Liver (tissue), 3 donors: ENCODE measurements at regions not wholly inside any gene's neighbourhood (a gene's known extent, or its start where the extent isn't known, plus 50 kb on each side); places are given as distances from the start of the nearest gene placed in this dataset.

Experiments
- ATF3 ChIP-seq: IDR thresholded peaks from 2 replicates; pipeline ENCODE4 v1.6.1; 2016; ENCODE audit warnings: antibody characterized with exemption
- CTCF ChIP-seq: fragments of 150-350 bp; IDR thresholded peaks from 2 replicates; pipeline ENCODE4 v1.5.1; 2017; ENCODE audit warnings: improper control_type of control experiment, low read depth, low read length; ENCODE audit not compliant: missing input control
- EGR1 ChIP-seq, 2 donors: IDR thresholded peaks; 2 replicates each; pipeline ENCODE4 v1.6.1; 2016 to 2018; ENCODE audit warnings: antibody characterized with exemption in 2 of 2, low read depth in 2 of 2
- GABPA ChIP-seq, 2 donors: IDR thresholded peaks in 1 of 2; conservative IDR thresholded peaks in 1 of 2; 2 replicates each; pipeline ENCODE4 v1.6.1; 2016; ENCODE audit warnings: antibody characterized with exemption in 2 of 2, mild to moderate bottlenecking in 1 of 2, moderate library complexity in 1 of 2
- MAX ChIP-seq: IDR thresholded peaks from 2 replicates; pipeline ENCODE4 v1.6.1; 2016; ENCODE audit warnings: antibody characterized with exemption
- RAD21 ChIP-seq, 2 donors: IDR thresholded peaks; 2 replicates each; pipeline ENCODE4 v1.6.1; 2016; ENCODE audit warnings: antibody characterized with exemption in 2 of 2, mild to moderate bottlenecking in 2 of 2
- REST ChIP-seq: IDR thresholded peaks from 2 replicates; pipeline ENCODE4 v1.6.1; 2016; ENCODE audit warnings: antibody characterized with exemption, mild to moderate bottlenecking
- RXRA ChIP-seq, 2 donors: IDR thresholded peaks; 2 replicates each; pipeline ENCODE4 v1.6.1; 2017 to 2018; ENCODE audit warnings: antibody characterized with exemption in 2 of 2, mild to moderate bottlenecking in 1 of 2
- SP1 ChIP-seq: IDR thresholded peaks from 2 replicates; pipeline ENCODE4 v1.6.1; 2018; ENCODE audit warnings: antibody characterized with exemption, mild to moderate bottlenecking
- TAF1 ChIP-seq: conservative IDR thresholded peaks from 2 replicates; pipeline ENCODE4 v1.6.1; 2016; ENCODE audit warnings: antibody characterized with exemption, mild to moderate bottlenecking
- donor health status: healthy.
- donor health status: healthy.

GRCh38 chr5:91638010-91638409, 254.9 kb upstream of the ARRDC3 start:
- TF ChIP-seq CTCF: no peak
- TF ChIP-seq SP1: no peak
- no peak for TF ChIP-seq RAD21 (IDR thresholded peaks at IDR 0.05)
- no peak for TF ChIP-seq EGR1 (IDR thresholded peaks at IDR 0.05; ENCODE audit: low read depth in 2 of 2)
- no peak for TF ChIP-seq GABPA (IDR thresholded peaks at IDR 0.05 in 1 of 2, conservative IDR thresholded peaks at IDR 0.05 in 1 of 2)
- no peak for TF ChIP-seq TAF1
- TF ChIP-seq MAX: no peak
- no peak for TF ChIP-seq ATF3
- no peak for TF ChIP-seq REST
- TF ChIP-seq RXRA (IDR thresholded peaks at IDR 0.05): no peak
